Ovary (tissue), 7 donors: ENCODE measurements at regions not wholly inside any gene's neighbourhood (a gene's known extent, or its start where the extent isn't known, plus 50 kb on each side); places are given as distances from the start of the nearest gene placed in this dataset.

Experiments
- DNase-seq, 5 donors: peaks; one replicate each; pipeline ENCODE4 v3.0.0-alpha.2; 2019 to 2020
- H3K27ac ChIP-seq, 2 donors: fragments of 200-600 bp; one replicate each; pipeline versions ENCODE4 v1.5.1 to v1.8.0; 2019 to 2022
- H3K27me3 ChIP-seq: fragments of 200-600 bp; one replicate; pipeline ENCODE4 v1.8.0; 2022
- H3K36me3 ChIP-seq: fragments of 200-600 bp; sonication (generic); one replicate; pipeline ENCODE4 v1.5.1; 2019
- H3K4me1 ChIP-seq: one replicate; pipeline ENCODE4 v1.8.1; 2013; ENCODE audit warnings: mild to moderate bottlenecking, moderate library complexity; ENCODE audit not compliant: insufficient read depth
- H3K4me3 ChIP-seq: fragments of 200-600 bp; sonication (generic); one replicate; pipeline ENCODE4 v1.5.1; 2017
- H3K9me3 ChIP-seq, 2 donors: fragments of 200-600 bp in 1 of 2; sonication (generic) in 1 of 2; one replicate each; pipeline versions ENCODE4 v1.5.1 to v1.8.1; 2013 to 2019; ENCODE audit warnings: mild to moderate bottlenecking in 1 of 2, moderate library complexity in 1 of 2
- EP300 ChIP-seq: sonication (generic); formaldehyde crosslinking; IDR thresholded peaks from one replicate; pipeline ENCODE4 v1.6.1; 2017; ENCODE audit warnings: antibody characterized with exemption
- POLR2A ChIP-seq: fragments of 450-650 bp; IDR thresholded peaks from one replicate; pipeline ENCODE4 v1.6.1; 2017; ENCODE audit warnings: antibody characterized with exemption, mild to moderate bottlenecking, moderate library complexity
- WGBS, 3 donors: extraction: QIAGEN DNeasy Blood & Tissue Kit in 1 of 3; methylation state at CpG; one replicate each; pipeline versions ENCODE4 v1.1.5 to v1.1.7; 2013 to 2017; 5-methylcytosine and 5-hydroxymethylcytosine counted together
- intact Hi-C, 4 donors: fragments of 100-400 bp; cut with DNase I; formaldehyde crosslinking; loops; one replicate each; pipeline versions ENCODE4 v1.11.0 to v1.15.1; 2022 to 2023
- TF ChIP-seq, protein P1 (sequence below), 3 donors: fragments of 450-650 bp in 2 of 3; fragments of 200-600 bp in 1 of 3; IDR thresholded peaks; one replicate each; pipeline versions ENCODE4 v1.5.1 to v1.8.0; 2016 to 2022; ENCODE audit warnings: antibody characterized with exemption in 3 of 3, mild to moderate bottlenecking in 1 of 3
- donor health status: DM: no; HTN: no; CAD: no; lungs with moderate emphysema.
- donor health status: DM: no; HTN: no; CAD: no.
- donor health status: Bipolar disorder and iron deficiency.
- donor health status: DM: no; HTN: no; CAD: no.
- donor health status: DM: yes; HTN: yes; CAD: no.

DNA sequence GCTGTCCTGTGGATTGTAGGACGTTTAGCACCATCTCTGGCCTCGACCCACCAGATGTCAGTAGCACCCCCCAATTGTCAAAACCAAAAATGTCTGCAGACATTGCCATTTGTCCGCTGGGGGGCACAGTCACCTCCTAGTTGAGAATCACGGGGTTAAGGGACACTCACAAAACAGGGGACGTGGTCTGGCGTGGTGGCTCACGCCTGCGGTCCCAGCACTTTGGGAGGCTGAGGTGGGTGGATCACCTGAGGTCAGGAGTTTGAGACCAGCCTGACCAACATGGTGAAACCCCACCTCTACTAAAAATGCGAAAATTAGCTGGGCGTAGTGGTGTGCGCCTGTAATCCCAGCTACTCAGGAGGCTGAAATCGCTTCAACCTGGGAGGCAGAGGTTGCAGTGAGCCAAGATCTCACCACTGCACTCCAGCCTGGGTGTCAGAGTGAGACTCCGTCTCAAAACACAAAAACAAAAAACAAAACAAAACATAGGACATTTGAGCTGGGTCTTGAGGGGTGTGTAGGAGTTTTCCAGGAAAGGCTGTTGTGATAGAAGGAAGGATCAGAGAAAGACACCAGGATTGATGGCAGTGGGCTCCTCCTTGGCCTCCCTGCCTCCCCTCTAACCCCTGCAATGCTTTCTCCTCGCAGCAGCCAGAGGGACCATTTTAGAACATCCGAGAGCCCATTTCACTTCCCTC lies 171.8 kb upstream of the GSE1 start:
- no peak overlapping the region for H3K27ac ChIP-seq
- no peaks in the 10 kb centered on the region for H3K36me3 ChIP-seq
- peaks cover 20% of the 10 kb centered on the region for H3K4me1 ChIP-seq
- no peaks in the 10 kb centered on the region for H3K9me3 ChIP-seq
- intact Hi-C loops, result no loop called here
- H3K27me3 ChIP-seq, result no peaks in the 10 kb centered on the region
- WGBS, 3 donors, result 90 to 94% (median 92%) methylated on average over 15 of the region's 15 CpGs
- no peak overlapping the region for H3K4me3 ChIP-seq
- no peak for DNase-seq
- TF ChIP-seq, protein P1, sequence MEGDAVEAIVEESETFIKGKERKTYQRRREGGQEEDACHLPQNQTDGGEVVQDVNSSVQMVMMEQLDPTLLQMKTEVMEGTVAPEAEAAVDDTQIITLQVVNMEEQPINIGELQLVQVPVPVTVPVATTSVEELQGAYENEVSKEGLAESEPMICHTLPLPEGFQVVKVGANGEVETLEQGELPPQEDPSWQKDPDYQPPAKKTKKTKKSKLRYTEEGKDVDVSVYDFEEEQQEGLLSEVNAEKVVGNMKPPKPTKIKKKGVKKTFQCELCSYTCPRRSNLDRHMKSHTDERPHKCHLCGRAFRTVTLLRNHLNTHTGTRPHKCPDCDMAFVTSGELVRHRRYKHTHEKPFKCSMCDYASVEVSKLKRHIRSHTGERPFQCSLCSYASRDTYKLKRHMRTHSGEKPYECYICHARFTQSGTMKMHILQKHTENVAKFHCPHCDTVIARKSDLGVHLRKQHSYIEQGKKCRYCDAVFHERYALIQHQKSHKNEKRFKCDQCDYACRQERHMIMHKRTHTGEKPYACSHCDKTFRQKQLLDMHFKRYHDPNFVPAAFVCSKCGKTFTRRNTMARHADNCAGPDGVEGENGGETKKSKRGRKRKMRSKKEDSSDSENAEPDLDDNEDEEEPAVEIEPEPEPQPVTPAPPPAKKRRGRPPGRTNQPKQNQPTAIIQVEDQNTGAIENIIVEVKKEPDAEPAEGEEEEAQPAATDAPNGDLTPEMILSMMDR (IDR thresholded peaks at IDR 0.05), result no peak
- no peak for TF ChIP-seq EP300
- TF ChIP-seq POLR2A, result no peak

DNA sequence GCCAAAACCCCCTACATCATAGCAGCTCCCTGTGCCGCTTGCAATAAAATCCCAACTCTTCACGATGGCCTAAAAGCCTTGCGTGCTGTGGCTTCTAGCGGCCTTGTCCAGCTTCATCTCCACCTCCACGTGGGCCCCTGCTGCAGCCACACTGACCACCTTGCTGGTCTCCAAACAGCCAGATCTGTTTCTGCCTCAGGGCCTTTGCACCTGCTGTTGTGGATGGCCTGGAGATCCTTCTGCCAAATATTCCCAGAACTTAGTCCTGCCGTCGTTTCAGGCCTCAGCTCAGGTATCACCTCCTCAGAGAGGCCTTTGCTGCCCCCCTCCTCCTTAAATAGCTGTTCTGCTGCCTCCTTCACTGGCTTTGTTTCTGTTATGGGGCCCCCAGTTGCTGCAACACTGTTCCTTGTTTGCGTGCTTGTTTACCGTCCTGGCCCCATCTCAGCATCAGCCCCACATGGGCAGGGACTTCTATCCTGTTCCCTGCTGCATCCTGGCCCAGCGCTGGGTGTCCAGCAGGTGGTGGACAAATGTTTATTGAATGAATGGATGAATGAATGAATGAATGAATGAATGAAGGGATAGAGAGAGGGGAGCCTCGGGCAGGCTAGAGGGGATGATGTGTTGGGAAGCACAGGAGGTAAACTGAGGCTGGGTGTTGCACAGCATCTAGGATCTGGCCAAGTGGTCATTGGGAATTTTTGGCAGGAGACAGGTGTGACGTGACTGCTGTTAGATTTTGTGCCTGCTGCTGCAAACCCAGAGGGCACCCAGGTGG lies 171.0 kb upstream of the GSE1 start:
- intact Hi-C loops, result no loop called here
- Histone ChIP-seq H3K36me3 (no peaks in the 10 kb centered on the region), H3K4me1 (peaks cover 16% of the 10 kb centered on the region), H3K4me3 (no peak overlapping the region), H3K9me3 (no peaks in the 10 kb centered on the region), H3K27me3 (no peaks in the 10 kb centered on the region), H3K27ac (no peak overlapping the region)
- 90 to 92% (median 90%) methylated on average over 12 of the region's 12 CpGs for WGBS, 3 donors
- TF ChIP-seq EP300 (no peak), POLR2A (no peak)
- TF ChIP-seq, protein P1 (IDR thresholded peaks at IDR 0.05), result no peak
- DNase-seq, result no peak

DNA sequence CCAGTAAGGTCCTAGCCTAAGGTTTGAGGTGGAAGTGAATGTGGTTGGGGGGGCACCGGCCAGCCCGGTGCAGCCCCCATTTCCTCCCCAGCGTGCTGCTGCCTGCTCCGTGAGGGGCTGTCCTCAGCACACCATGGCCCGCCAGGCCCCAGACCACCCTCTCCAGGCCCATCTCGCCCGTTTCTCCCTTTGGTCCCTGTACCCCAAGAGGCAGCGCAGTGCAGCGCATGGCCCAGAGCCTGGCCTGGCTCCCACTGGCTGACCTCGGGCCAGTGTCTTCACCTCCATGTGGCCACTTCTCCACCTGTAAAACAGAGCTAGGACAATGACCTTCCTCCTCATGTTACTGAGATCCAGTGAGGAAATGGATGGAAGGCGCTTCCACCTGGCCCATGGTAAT lies 170.0 kb upstream of the GSE1 start:
- H3K27ac ChIP-seq, result no peak overlapping the region
- DNase-seq, result no peak
- H3K4me1 ChIP-seq, result peaks cover 8% of the 10 kb centered on the region
- no peak for TF ChIP-seq EP300
- TF ChIP-seq, protein P1 (IDR thresholded peaks at IDR 0.05), result no peak
- no peaks in the 10 kb centered on the region for H3K9me3 ChIP-seq
- no peaks in the 10 kb centered on the region for H3K36me3 ChIP-seq
- intact Hi-C loops, result no loop called here
- WGBS, 3 donors, result 85 to 92% (median 87%) methylated on average over 11 of the region's 11 CpGs
- H3K4me3 ChIP-seq, result no peak overlapping the region
- no peaks in the 10 kb centered on the region for H3K27me3 ChIP-seq

DNA sequence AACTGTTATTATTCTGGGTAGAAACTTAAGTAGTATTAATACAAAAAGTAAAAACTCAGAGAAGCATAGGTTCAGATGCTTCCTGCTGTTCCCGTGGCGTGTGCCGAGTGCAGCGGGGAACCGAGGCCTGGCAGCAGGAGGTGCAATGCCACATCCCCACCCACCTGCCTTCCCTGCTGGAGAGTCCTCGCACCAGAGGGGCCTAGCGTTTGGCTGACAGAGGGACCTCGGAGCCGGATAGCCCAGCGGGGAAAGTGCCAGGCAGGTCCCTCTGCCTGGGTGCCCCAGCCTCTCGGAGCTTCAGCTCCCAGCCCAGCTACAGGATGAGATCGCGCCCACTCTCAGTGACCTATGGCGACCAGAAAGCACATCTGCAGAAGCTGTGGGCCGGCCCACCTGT lies 169.6 kb upstream of the GSE1 start:
- DNase-seq, result no peak
- Histone ChIP-seq H3K9me3 (no peaks in the 10 kb centered on the region), H3K4me1 (peaks cover 5% of the 10 kb centered on the region), H3K36me3 (no peaks in the 10 kb centered on the region), H3K4me3 (no peak overlapping the region), H3K27me3 (no peaks in the 10 kb centered on the region), H3K27ac (no peak overlapping the region)
- 91 to 97% (median 96%) methylated on average over 14 to 15 of the region's 15 CpGs for WGBS, 3 donors
- intact Hi-C loops, result no loop called here
- TF ChIP-seq EP300 (no peak), POLR2A (no peak)
- TF ChIP-seq, protein P1 (IDR thresholded peaks at IDR 0.05), result no peak
